GM19328 (cell line): ENCODE measurements at regions not wholly inside any gene's neighbourhood (a gene's known extent, or its start where the extent isn't known, plus 50 kb on each side); places are given as distances from the start of the nearest gene placed in this dataset.

ENCODE experiments used
- ATAC-seq: cut with Tn5 transposase; IDR thresholded peaks from one replicate; pipeline ENCODE4 v1.9.1; 2021; ENCODE audit warnings: mild to moderate bottlenecking, moderate library complexity; ENCODE audit not compliant: unreplicated experiment

DNA sequence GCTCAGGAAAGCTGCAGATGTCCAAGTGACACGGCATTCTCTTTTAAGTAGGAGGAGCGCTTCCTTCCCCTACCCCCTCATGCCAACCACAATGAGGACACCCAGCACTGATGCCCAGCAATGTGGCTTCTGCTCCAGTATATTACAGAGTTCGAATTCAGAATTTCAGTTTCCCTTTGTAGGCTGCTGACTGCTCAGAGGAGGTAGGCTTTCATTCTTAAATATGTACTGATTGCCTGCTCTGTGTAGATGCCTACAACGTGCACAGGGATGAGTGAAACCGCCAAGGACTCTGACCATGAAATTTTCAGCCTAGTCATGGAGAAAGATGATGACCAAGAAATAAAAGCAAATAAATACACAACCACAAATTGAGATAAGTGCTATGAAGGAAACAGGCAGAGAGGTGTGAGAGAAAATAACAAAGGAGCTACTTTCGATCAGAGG is 50.9 kb upstream of the TNFAIP3 start:
- no peak for ATAC-seq

- no peak for ATAC-seq
These were observed 50.1 kb upstream of the TNFAIP3 start for GRCh38 chr6:137816688-137817618.
